ENCODE measurements at regions not wholly inside any gene's neighbourhood (a gene's known extent, or its start where the extent isn't known, plus 50 kb on each side); places are given as distances from the start of the nearest gene placed in this dataset.

GRCh38 chr2:195606179-195606578 lies 50.8 kb upstream of the SLC39A10 start:
- no peak for TF ChIP-seq CTCF (IDR thresholded peaks at IDR 0.05; ENCODE audit: insufficient read depth, missing control alignments)
- FAIRE-seq (no peak), DNase-seq (ENCODE audit: insufficient read length, low spot score) (no peak)

GRCh38 chr2:195604706-195605105 lies 52.3 kb upstream of the SLC39A10 start:
- FAIRE-seq: no peak
- no peak for TF ChIP-seq CTCF (IDR thresholded peaks at IDR 0.05; ENCODE audit: insufficient read depth, missing control alignments)
- no peak for DNase-seq (ENCODE audit: insufficient read length, low spot score)

- no peak for DNase-seq (ENCODE audit: insufficient read length, low spot score)
- TF ChIP-seq CTCF (IDR thresholded peaks at IDR 0.05; ENCODE audit: insufficient read depth, missing control alignments): no peak
Observed at GRCh38 chr2:195603998-195604397, 53.0 kb upstream of the SLC39A10 start.

GRCh38 chr2:195603408-195603807 lies 53.6 kb upstream of the SLC39A10 start:
- TF ChIP-seq CTCF (IDR thresholded peaks at IDR 0.05; ENCODE audit: insufficient read depth, missing control alignments): no peak
- FAIRE-seq: no peak

More at GRCh38 chr2:195603998-195604397, 53.0 kb upstream of the SLC39A10 start:
- FAIRE-seq: no peak

GRCh38 chr2:195602687-195603086 lies 54.3 kb upstream of the SLC39A10 start:
- no peak for FAIRE-seq
- no peak for TF ChIP-seq CTCF (IDR thresholded peaks at IDR 0.05; ENCODE audit: insufficient read depth, missing control alignments)
- DNase-seq (ENCODE audit: insufficient read length, low spot score): no peak

More at GRCh38 chr2:195603408-195603807, 53.6 kb upstream of the SLC39A10 start:
- no peak for DNase-seq (ENCODE audit: insufficient read length, low spot score)

- no peak for FAIRE-seq
- no peak for DNase-seq (ENCODE audit: insufficient read length, low spot score)
Observed at GRCh38 chr2:195601361-195601760, 55.7 kb upstream of the SLC39A10 start.

GRCh38 chr2:195600778-195601177 lies 56.2 kb upstream of the SLC39A10 start:
- no peak for DNase-seq (ENCODE audit: insufficient read length, low spot score)
- no peak for FAIRE-seq
- TF ChIP-seq CTCF (IDR thresholded peaks at IDR 0.05; ENCODE audit: insufficient read depth, missing control alignments): no peak

More at GRCh38 chr2:195601361-195601760, 55.7 kb upstream of the SLC39A10 start:
- no peak for TF ChIP-seq CTCF (IDR thresholded peaks at IDR 0.05; ENCODE audit: insufficient read depth, missing control alignments)

All from D721Med (cell line).